SK-N-SH treated with all-trans-retinoic acid at 6 μM for 48 hours (cell line): ENCODE measurements at regions not wholly inside any gene's neighbourhood (a gene's known extent, or its start where the extent isn't known, plus 50 kb on each side); places are given as distances from the start of the nearest gene placed in this dataset.

Experiments
- ARNTL ChIP-seq: fragments of 450-650 bp; formaldehyde crosslinking; IDR thresholded peaks from 2 replicates; pipeline ENCODE4 v1.5.0; 2020; ENCODE audit warnings: low read depth, mild to moderate bottlenecking, moderate library complexity, borderline replicate concordance
- CSRNP3 ChIP-seq: fragments of 250-450 bp; sonication (Bioruptor Pico); IDR thresholded peaks from 2 replicates; pipeline ENCODE4 v1.5.1; 2021; ENCODE audit warnings: mild to moderate bottlenecking, moderate library complexity
- ESRRG ChIP-seq: fragments of 250-450 bp; sonication (Bioruptor Pico); IDR thresholded peaks from 2 replicates; pipeline ENCODE4 v1.6.1; 2021; ENCODE audit warnings: mild to moderate bottlenecking
- GLIS3 ChIP-seq: fragments of 250-450 bp; sonication (Bioruptor Pico); IDR thresholded peaks from 2 replicates; pipeline ENCODE4 v1.5.0; 2020; ENCODE audit warnings: mild to moderate bottlenecking, moderate library complexity
- PATZ1 ChIP-seq: fragments of 250-450 bp; sonication (Bioruptor Pico); IDR thresholded peaks from 2 replicates; pipeline ENCODE4 v1.8.0; 2020; ENCODE audit warnings: mild to moderate bottlenecking, moderate library complexity, borderline replicate concordance
- TCF4 ChIP-seq: fragments of 250-450 bp; sonication (Bioruptor Pico); IDR thresholded peaks from 2 replicates; pipeline ENCODE4 v1.8.0; 2021; ENCODE audit warnings: mild to moderate bottlenecking, moderate library complexity, borderline replicate concordance
- TOX ChIP-seq: fragments of 250-450 bp; sonication (Bioruptor Pico); IDR thresholded peaks from 2 replicates; pipeline ENCODE4 v1.8.0; 2021; ENCODE audit warnings: mild to moderate bottlenecking, moderate library complexity, borderline replicate concordance
- TSHZ2 ChIP-seq: fragments of 250-450 bp; sonication (Bioruptor Pico); IDR thresholded peaks from 2 replicates; pipeline ENCODE4 v1.5.0; 2020; ENCODE audit warnings: mild to moderate bottlenecking, moderate library complexity
- ZC3H10 ChIP-seq: fragments of 250-450 bp; sonication (Bioruptor Pico); IDR thresholded peaks from 2 replicates; pipeline ENCODE4 v1.5.1; 2021; ENCODE audit warnings: mild to moderate bottlenecking, moderate library complexity
- ZFP3 ChIP-seq: fragments of 250-450 bp; sonication (Bioruptor Pico); IDR thresholded peaks from 2 replicates; pipeline ENCODE4 v1.5.0; 2020; ENCODE audit warnings: mild to moderate bottlenecking, moderate library complexity
- ZNF565 ChIP-seq: fragments of 450-650 bp; formaldehyde crosslinking; conservative IDR thresholded peaks from 2 replicates; pipeline ENCODE4 v1.5.0; 2020; ENCODE audit warnings: low read depth, mild to moderate bottlenecking, moderate library complexity
- ZNF70 ChIP-seq: fragments of 450-650 bp; formaldehyde crosslinking; IDR thresholded peaks from 2 replicates; pipeline ENCODE4 v1.5.0; 2020; ENCODE audit warnings: mild to moderate bottlenecking, moderate library complexity

GRCh38 chr4:128675083-128675482, 134.4 kb upstream of the JADE1 start:
- TF ChIP-seq ZC3H10 (no peak), ARNTL (CRISPR knock-in tag) (no peak), TSHZ2 (CRISPR knock-in tag) (no peak), PATZ1 (CRISPR knock-in tag) (no peak), ZNF565 (CRISPR knock-in tag) (no peak), TCF4 (CRISPR knock-in tag) (no peak), TOX (no peak), ESRRG (CRISPR knock-in tag) (no peak), ZNF70 (CRISPR knock-in tag) (no peak), GLIS3 (no peak), CSRNP3 (CRISPR knock-in tag) (no peak), ZFP3 (CRISPR knock-in tag) (no peak)
